ENCODE measurements at regions not wholly inside any gene's neighbourhood (a gene's known extent, or its start where the extent isn't known, plus 50 kb on each side); places are given as distances from the start of the nearest gene placed in this dataset.

DNA sequence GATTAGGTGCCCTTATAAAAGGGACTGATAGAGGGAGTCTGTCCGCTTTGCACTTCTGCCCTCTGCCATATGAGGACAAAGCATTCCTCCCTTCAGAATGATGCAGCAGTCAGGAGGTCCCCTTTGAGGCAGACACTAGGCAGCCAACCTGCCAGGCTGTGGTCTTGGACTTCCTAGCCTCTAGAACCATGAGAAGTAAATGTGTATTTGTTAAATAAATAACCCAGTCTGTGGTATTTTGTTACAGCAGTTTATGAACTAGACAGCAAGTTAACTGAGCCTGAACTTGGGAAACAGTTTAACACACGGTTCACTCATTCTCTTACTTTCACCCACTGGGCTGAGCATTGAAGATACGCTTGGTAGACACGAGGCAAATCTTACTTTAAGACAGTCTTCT is 313.2 kb downstream of the UQCRFS1 start (continued):
- TF ChIP-seq CREB1 (IDR thresholded peaks at IDR 0.05; ENCODE audit: low read depth): no peak
- no peak for TF ChIP-seq MYB (IDR thresholded peaks at IDR 0.05; ENCODE audit: borderline replicate concordance, low read depth, low read length)
- TF ChIP-seq ATF7 (IDR thresholded peaks at IDR 0.05; ENCODE audit: low read depth): no peak

DNA sequence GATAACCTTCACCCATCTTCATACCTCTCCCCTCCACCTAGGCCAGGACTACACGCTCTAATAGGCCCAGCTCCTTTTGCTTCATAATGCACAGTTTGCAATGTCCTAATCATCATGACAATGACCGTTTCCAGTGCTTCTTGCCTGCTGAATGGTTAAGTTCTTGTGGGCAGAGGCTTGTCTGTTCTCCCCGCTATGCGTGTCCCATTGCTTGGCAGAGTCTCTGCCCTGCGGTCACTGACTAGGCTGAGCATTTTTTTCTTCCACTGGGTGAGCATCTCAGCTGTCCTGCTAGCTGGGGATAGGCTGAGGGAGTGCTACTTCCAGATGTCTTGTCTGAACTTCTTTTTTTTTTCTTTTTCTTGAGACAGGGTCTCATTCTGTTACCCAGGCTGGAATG is 314.7 kb downstream of the UQCRFS1 start:
- intact Hi-C loops (cut with micrococcal nuclease; ENCODE audit: unreplicated experiment): no loop called here
- no peak overlapping the region for H2AFZ ChIP-seq (ENCODE audit: control insufficient read depth, low read depth, low read length)
- no peak overlapping the region for H3K27ac ChIP-seq (ENCODE audit: control insufficient read depth, insufficient read depth)
- H3K4me3 ChIP-seq: no peak overlapping the region
- ChIA-PET POLR2A (no interaction called here), RAD21 (ENCODE audit: unreplicated experiment) (no interaction called here), CTCF (interaction anchor here (0.8 kb wide), 1 partner anchor 19 kb away, joined by 3 read pairs; no protein-coding TSS in a partner anchor), SMC1A (ENCODE audit: uncharacterized antibody, unreplicated experiment) (no interaction called here)
- in situ Hi-C loops (cut with MboI): no loop called here
- BruUV-seq (replicated peaks): no TSS peak
- WGBS (ENCODE audit: insufficient coverage, insufficient replicate concordance, low lambda C conversion rate, missing lambda C conversion rate): 39% methylated on average over 5 of the region's 5 CpGs
- H3K9me3 ChIP-seq (replicated peaks; ENCODE audit: control insufficient read depth, insufficient read depth, low read length): no peaks in the 10 kb centered on the region
- TF ChIP-seq CEBPB (IDR thresholded peaks at IDR 0.05; ENCODE audit: borderline replicate concordance in 1 of 2, low read depth in 2 of 2, low read length in 2 of 2) (no peak), RBBP5 (conservative IDR thresholded peaks at IDR 0.05) (no peak), MXI1 (IDR thresholded peaks at IDR 0.05; ENCODE audit: low read depth, low read length) (no peak)
- DNase-seq (ENCODE audit: low read depth, low spot score): no peak
- no peak overlapping the region for H3K9ac ChIP-seq (ENCODE audit: control insufficient read depth, insufficient read depth, low read length)
- H3K4me1 ChIP-seq (ENCODE audit: control insufficient read depth, insufficient read depth, low read length): no peaks in the 10 kb centered on the region
- H4K20me1 ChIP-seq (ENCODE audit: control insufficient read depth, insufficient read depth): no peaks in the 10 kb centered on the region
- H3K4me2 ChIP-seq (ENCODE audit: control insufficient read depth, insufficient read depth): no peak overlapping the region
- H3K27me3 ChIP-seq (replicated peaks in 1 of 2; ENCODE audit: control insufficient read depth in 2 of 2, insufficient read depth in 2 of 2, low read length in 1 of 2): no peaks in the 10 kb centered on the region
- ATAC-seq: no peak
- no peaks in the 10 kb centered on the region for H3K79me2 ChIP-seq (ENCODE audit: control insufficient read depth, insufficient read depth, low read length)
- no peak for FAIRE-seq
- H3K36me3 ChIP-seq (ENCODE audit: control insufficient read depth in 2 of 2, insufficient read depth in 2 of 2, low read length in 1 of 2): no peaks in the 10 kb centered on the region

DNA sequence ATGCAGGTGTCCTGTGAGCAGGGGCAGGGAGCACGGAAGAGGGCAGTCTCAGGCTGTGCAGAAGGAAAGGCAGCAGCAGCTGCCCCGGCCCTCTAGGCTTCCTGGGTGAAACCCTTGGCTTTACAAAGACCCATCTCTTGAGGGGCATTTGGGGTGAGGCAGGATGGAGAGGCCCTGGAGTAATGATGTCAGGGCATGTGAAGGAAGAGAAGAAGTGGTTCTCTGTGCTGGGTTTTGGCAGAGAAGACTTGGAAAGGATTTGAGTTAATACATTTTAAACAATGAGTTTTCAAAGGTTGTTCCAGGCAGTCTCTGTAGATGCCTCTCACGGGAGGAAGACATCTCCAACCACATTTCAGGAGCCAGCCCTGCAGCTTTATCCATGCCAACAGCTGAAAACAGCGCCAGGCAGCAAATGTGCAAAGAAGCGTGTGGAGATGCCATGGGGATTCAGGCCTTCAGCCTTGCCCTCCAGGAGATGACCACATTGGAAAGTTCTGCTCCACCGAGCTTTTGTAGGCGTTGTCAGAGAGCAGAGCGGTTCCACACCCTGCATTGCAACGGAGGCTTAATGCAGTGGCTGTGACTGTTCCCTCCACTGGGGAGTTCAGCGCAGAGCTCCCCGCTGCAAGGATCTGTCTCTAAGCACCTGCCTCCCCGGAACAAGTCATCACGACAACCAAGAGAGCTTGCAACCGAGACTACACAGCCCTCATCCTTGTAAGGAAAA is 322.8 kb downstream of the UQCRFS1 start:
- H3K27ac ChIP-seq (ENCODE audit: control insufficient read depth, insufficient read depth): no peak overlapping the region
- ChIA-PET SMC1A (ENCODE audit: uncharacterized antibody, unreplicated experiment) (no interaction called here), POLR2A (no interaction called here), RAD21 (ENCODE audit: unreplicated experiment) (no interaction called here), CTCF (no interaction called here)
- ATAC-seq (no peak), DNase-seq (ENCODE audit: low read depth, low spot score) (no peak), FAIRE-seq (no peak)
- BruUV-seq (replicated peaks): no TSS peak
- no peaks in the 10 kb centered on the region for H3K4me1 ChIP-seq (ENCODE audit: control insufficient read depth, insufficient read depth, low read length)
- no peaks in the 10 kb centered on the region; the same call in 2 of the 3 replicates for H3K9me3 ChIP-seq (replicated peaks; ENCODE audit: control insufficient read depth, insufficient read depth, low read length)
- no peak overlapping the region for H2AFZ ChIP-seq (ENCODE audit: control insufficient read depth, low read depth, low read length)
- intact Hi-C loops (cut with micrococcal nuclease; ENCODE audit: unreplicated experiment): no loop called here
- H3K79me2 ChIP-seq (ENCODE audit: control insufficient read depth, insufficient read depth, low read length): no peaks in the 10 kb centered on the region
- no peaks in the 10 kb centered on the region for H3K36me3 ChIP-seq (ENCODE audit: control insufficient read depth in 2 of 2, insufficient read depth in 2 of 2, low read length in 1 of 2)
- H3K9ac ChIP-seq (ENCODE audit: control insufficient read depth, insufficient read depth, low read length): no peak overlapping the region
- no peaks in the 10 kb centered on the region for H3K27me3 ChIP-seq (replicated peaks in 1 of 2; ENCODE audit: control insufficient read depth in 2 of 2, insufficient read depth in 2 of 2, low read length in 1 of 2)
- WGBS (ENCODE audit: insufficient coverage, insufficient replicate concordance, low lambda C conversion rate, missing lambda C conversion rate): 38% methylated on average over 14 of the region's 14 CpGs
- TF ChIP-seq CBX5 (IDR thresholded peaks at IDR 0.05; ENCODE audit: low read depth) (no peak), RELA (IDR thresholded peaks at IDR 0.05; ENCODE audit: borderline replicate concordance, partially characterized antibody) (no peak), EED (IDR thresholded peaks at IDR 0.05; ENCODE audit: low read depth) (no peak), LARP7 (IDR thresholded peaks at IDR 0.05) (no peak)
- H3K4me2 ChIP-seq (ENCODE audit: control insufficient read depth, insufficient read depth): no peak overlapping the region
- in situ Hi-C loops (cut with MboI): no loop called here
- no peaks in the 10 kb centered on the region for H4K20me1 ChIP-seq (ENCODE audit: control insufficient read depth, insufficient read depth)
- H3K4me3 ChIP-seq: no peak overlapping the region
